ENCODE measurements at regions not wholly inside any gene's neighbourhood (a gene's known extent, or its start where the extent isn't known, plus 50 kb on each side); places are given as distances from the start of the nearest gene placed in this dataset.

GRCh38 chr7:54860843-54861242, 101.8 kb upstream of the SEC61G start:
- H3K9me2 ChIP-seq (replicated peaks; ENCODE audit: control insufficient read depth, low read length) = no peaks in the 10 kb centered on the region
- H3K36me3 ChIP-seq (ENCODE audit: control insufficient read depth, low read length) = no peaks in the 10 kb centered on the region
- H3K27me3 ChIP-seq (ENCODE audit: control insufficient read depth, low read length) = peaks cover 5% of the 10 kb centered on the region; the same call in 1 of the 2 replicates
- H3K9me3 ChIP-seq (ENCODE audit: control insufficient read depth, insufficient read depth, low read length) = no peaks in the 10 kb centered on the region
- TF ChIP-seq EZH2phosphoT487 (IDR thresholded peaks at IDR 0.05; ENCODE audit: borderline replicate concordance, low read length) = no peak
- no peak for TF ChIP-seq CTCF (IDR thresholded peaks at IDR 0.05; ENCODE audit: low read depth, low read length, poor library complexity, severe bottlenecking)
- H3K79me2 ChIP-seq (ENCODE audit: control insufficient read depth, low read length) = no peaks in the 10 kb centered on the region
- no peak overlapping the region for H3K27ac ChIP-seq (ENCODE audit: low read depth, low read length)
- no peak overlapping the region for H3K4me3 ChIP-seq (ENCODE audit: low read length)
- no peaks in the 10 kb centered on the region for H3F3A ChIP-seq (ENCODE audit: control insufficient read depth, insufficient read depth)
- no peak overlapping the region for H3K4me2 ChIP-seq (ENCODE audit: low read length)
- H3K4me1 ChIP-seq (ENCODE audit: control insufficient read depth, low read length) = no peaks in the 10 kb centered on the region
- no peaks in the 10 kb centered on the region for H4K20me1 ChIP-seq (ENCODE audit: control insufficient read depth, insufficient read depth, low read depth, low read length)

- Histone ChIP-seq H4K20me1 (ENCODE audit: control insufficient read depth, insufficient read depth, low read depth, low read length) (no peaks in the 10 kb centered on the region), H3K4me3 (ENCODE audit: low read length) (no peak overlapping the region), H3K4me1 (ENCODE audit: control insufficient read depth, low read length) (no peaks in the 10 kb centered on the region), H3K9me2 (replicated peaks; ENCODE audit: control insufficient read depth, low read length) (no peaks in the 10 kb centered on the region), H3F3A (ENCODE audit: control insufficient read depth, insufficient read depth) (no peaks in the 10 kb centered on the region), H3K36me3 (ENCODE audit: control insufficient read depth, low read length) (no peaks in the 10 kb centered on the region), H3K27ac (ENCODE audit: low read depth, low read length) (no peak overlapping the region), H3K79me2 (ENCODE audit: control insufficient read depth, low read length) (no peaks in the 10 kb centered on the region), H3K9me3 (ENCODE audit: control insufficient read depth, insufficient read depth, low read length) (no peaks in the 10 kb centered on the region), H3K4me2 (ENCODE audit: low read length) (no peak overlapping the region), H3K27me3 (ENCODE audit: control insufficient read depth, low read length) (peaks cover 5% of the 10 kb centered on the region; the same call in 1 of the 2 replicates)
- no peak for TF ChIP-seq CTCF (IDR thresholded peaks at IDR 0.05; ENCODE audit: low read depth, low read length, poor library complexity, severe bottlenecking)
- TF ChIP-seq EZH2phosphoT487 (IDR thresholded peaks at IDR 0.05; ENCODE audit: borderline replicate concordance, low read length) = no peak
Measured at GRCh38 chr7:54864663-54865062, 105.7 kb upstream of the SEC61G start.

- Histone ChIP-seq H3K27ac (ENCODE audit: low read depth, low read length) (no peak overlapping the region), H3K79me2 (ENCODE audit: control insufficient read depth, low read length) (no peaks in the 10 kb centered on the region), H3K36me3 (ENCODE audit: control insufficient read depth, low read length) (no peaks in the 10 kb centered on the region), H3K4me1 (ENCODE audit: control insufficient read depth, low read length) (no peaks in the 10 kb centered on the region), H3K9me3 (ENCODE audit: control insufficient read depth, insufficient read depth, low read length) (no peaks in the 10 kb centered on the region), H3F3A (ENCODE audit: control insufficient read depth, insufficient read depth) (no peaks in the 10 kb centered on the region), H3K4me3 (ENCODE audit: low read length) (no peak overlapping the region), H3K4me2 (ENCODE audit: low read length) (no peak overlapping the region), H4K20me1 (ENCODE audit: control insufficient read depth, insufficient read depth, low read depth, low read length) (no peaks in the 10 kb centered on the region), H3K27me3 (ENCODE audit: control insufficient read depth, low read length) (peaks cover 3% of the 10 kb centered on the region; the same call in 1 of the 2 replicates), H3K9me2 (replicated peaks; ENCODE audit: control insufficient read depth, low read length) (no peaks in the 10 kb centered on the region)
- TF ChIP-seq EZH2phosphoT487 (IDR thresholded peaks at IDR 0.05; ENCODE audit: borderline replicate concordance, low read length) (no peak), CTCF (IDR thresholded peaks at IDR 0.05; ENCODE audit: low read depth, low read length, poor library complexity, severe bottlenecking) (no peak)
Measured at GRCh38 chr7:54869523-54869922, 110.5 kb upstream of the SEC61G start.
